HG02588 (cell line): ENCODE measurements at regions not wholly inside any gene's neighbourhood (a gene's known extent, or its start where the extent isn't known, plus 50 kb on each side); places are given as distances from the start of the nearest gene placed in this dataset.

Experiments
- ATAC-seq: cut with Tn5 transposase; IDR thresholded peaks from one replicate; pipeline ENCODE4 v1.9.1; 2021; ENCODE audit warnings: mild to moderate bottlenecking, moderate library complexity; ENCODE audit not compliant: unreplicated experiment

- peak; percentile 77 for ATAC-seq
Measured at GRCh38 chr12:66066137-66066928, 64.2 kb downstream of the LLPH start.

- no peak for ATAC-seq
Measured at GRCh38 chr12:66065641-66066136, 64.9 kb downstream of the LLPH start.

- ATAC-seq = no peak
Measured at GRCh38 chr12:66065150-66065549, 65.4 kb downstream of the LLPH start.

- no peak for ATAC-seq
Measured at GRCh38 chr12:66063916-66064315, 66.6 kb downstream of the LLPH start.

- ATAC-seq = no peak
Measured at GRCh38 chr12:66062290-66062625, 68.3 kb downstream of the LLPH start.

GRCh38 chr12:66061557-66062289 lies 68.8 kb downstream of the LLPH start:
- ATAC-seq = no peak

GRCh38 chr12:66061076-66061475 lies 69.5 kb downstream of the LLPH start:
- ATAC-seq = no peak

GRCh38 chr12:66060163-66060907 lies 70.2 kb downstream of the LLPH start:
- no peak for ATAC-seq

- ATAC-seq = no peak
Measured at GRCh38 chr12:66059666-66060065, 70.9 kb downstream of the LLPH start.

GRCh38 chr12:66058554-66058953 lies 72.0 kb downstream of the LLPH start:
- peak; percentile 45 for ATAC-seq

GRCh38 chr12:66055837-66056319 lies 74.7 kb downstream of the LLPH start:
- peak; percentile 91 for ATAC-seq

- no peak for ATAC-seq
Measured at GRCh38 chr12:66052988-66053615, 77.4 kb downstream of the LLPH start.

- ATAC-seq = no peak
Measured at GRCh38 chr12:66051361-66051760, 79.2 kb downstream of the LLPH start.

GRCh38 chr12:66050610-66051009 lies 79.9 kb downstream of the LLPH start:
- ATAC-seq = peak; percentile 43

GRCh38 chr12:66050283-66050576 lies 80.3 kb downstream of the LLPH start:
- ATAC-seq = no peak

- ATAC-seq = no peak
Measured at GRCh38 chr12:66049538-66050282, 80.8 kb downstream of the LLPH start.

- no peak for ATAC-seq
Measured at GRCh38 chr12:66048835-66049537, 81.6 kb downstream of the LLPH start.

- ATAC-seq = no peak
Measured at GRCh38 chr12:66048218-66048834, 82.2 kb downstream of the LLPH start.

- ATAC-seq = peak; percentile 86
Measured at GRCh38 chr12:66047411-66048021, 83.0 kb downstream of the LLPH start.
